Hepatocyte (in vitro differentiated cells): ENCODE measurements at regions not wholly inside any gene's neighbourhood (a gene's known extent, or its start where the extent isn't known, plus 50 kb on each side); places are given as distances from the start of the nearest gene placed in this dataset.

Experiments used
- DNase-seq: peaks from one replicate; pipeline ENCODE4 v3.0.0-alpha.2; 2016; ENCODE audit warnings: low spot score
- H2AFZ ChIP-seq: fragments of 200-600 bp; sonication (generic); 2 replicates; pipeline ENCODE4 v1.6.0; 2016; ENCODE audit warnings: antibody characterized with exemption, mild to moderate bottlenecking
- H3K27ac ChIP-seq: fragments of 200-600 bp; sonication (generic); 2 replicates; pipeline ENCODE4 v1.5.1; 2016; ENCODE audit warnings: mild to moderate bottlenecking
- H3K27me3 ChIP-seq: fragments of 200-600 bp; sonication (generic); 2 replicates; pipeline ENCODE4 v1.6.1; 2016
- H3K36me3 ChIP-seq: fragments of 200-600 bp; sonication (generic); replicated peaks from 2 replicates; pipeline ENCODE4 v1.5.1; 2016; ENCODE audit warnings: low read depth; ENCODE audit not compliant: insufficient read depth
- H3K4me1 ChIP-seq: fragments of 200-600 bp; sonication (generic); 2 replicates; pipeline ENCODE4 v1.5.1; 2016; ENCODE audit warnings: mild to moderate bottlenecking, moderate library complexity; ENCODE audit not compliant: insufficient read depth
- H3K4me2 ChIP-seq: fragments of 200-600 bp; sonication (generic); 2 replicates; pipeline ENCODE4 v1.6.0; 2016
- H3K4me3 ChIP-seq: fragments of 200-600 bp; sonication (generic); 2 replicates; pipeline ENCODE4 v1.5.1; 2016; ENCODE audit warnings: mild to moderate bottlenecking
- H3K79me2 ChIP-seq: fragments of 200-600 bp; sonication (generic); 2 replicates; pipeline ENCODE4 v1.6.0; 2017; ENCODE audit warnings: mild to moderate bottlenecking
- H3K9me2 ChIP-seq: fragments of 200-600 bp; sonication (generic); replicated peaks from 2 replicates; pipeline ENCODE4 v1.6.0; 2017; ENCODE audit warnings: mild to moderate bottlenecking; ENCODE audit not compliant: insufficient read depth
- H3K9me3 ChIP-seq: fragments of 200-600 bp; sonication (generic); 2 replicates; pipeline ENCODE4 v1.5.1; 2016; ENCODE audit warnings: low read depth, mild to moderate bottlenecking
- H4K20me1 ChIP-seq: fragments of 200-600 bp; sonication (generic); 2 replicates; pipeline ENCODE4 v1.6.0; 2016; ENCODE audit warnings: mild to moderate bottlenecking; ENCODE audit not compliant: insufficient read depth, poor library complexity, severe bottlenecking
- CTCF ChIP-seq: fragments of 200-600 bp; sonication (generic); IDR thresholded peaks from 2 replicates; pipeline ENCODE4 v1.5.1; 2016; ENCODE audit warnings: antibody characterized with exemption, mild to moderate bottlenecking; ENCODE audit not compliant: poor library complexity
- EZH2 ChIP-seq: fragments of 200-600 bp; sonication (generic); IDR thresholded peaks from 2 replicates; pipeline ENCODE4 v1.6.1; 2016; ENCODE audit warnings: antibody characterized with exemption, mild to moderate bottlenecking, borderline replicate concordance
- EZH2phosphoT487 ChIP-seq: fragments of 200-600 bp; sonication (generic); IDR thresholded peaks from one replicate; pipeline ENCODE4 v1.6.1; 2018; ENCODE audit warnings: antibody characterized with exemption, mild to moderate bottlenecking, low read depth, moderate library complexity; ENCODE audit not compliant: unreplicated experiment, severe bottlenecking
- WGBS: methylation state at CpG from one replicate; pipeline ENCODE4 v1.1.6; 2016; ENCODE audit warnings: low lambda C conversion rate; ENCODE audit errors: missing lambda C conversion rate; 5-methylcytosine and 5-hydroxymethylcytosine counted together

DNA sequence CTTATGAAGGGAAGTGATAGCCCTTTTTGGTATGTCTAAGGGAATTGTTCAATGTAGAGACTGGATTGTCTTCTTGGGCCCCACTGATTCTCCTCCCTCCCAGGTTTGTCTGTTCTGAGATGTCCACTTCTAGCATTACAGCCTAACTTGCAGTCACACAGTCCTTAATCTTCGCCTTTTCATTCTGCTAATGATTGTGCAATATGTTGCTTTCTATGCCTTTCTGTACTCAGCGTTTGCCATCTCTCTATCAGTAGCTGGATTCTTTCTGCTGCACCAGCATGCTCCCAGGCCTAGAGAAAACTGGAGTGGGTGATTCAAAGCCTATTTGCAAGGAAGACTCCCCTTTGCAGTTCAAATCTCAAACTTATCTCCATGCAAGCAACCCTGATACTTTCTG, 307.5 kb upstream of the DACH1 start:
- H2AFZ ChIP-seq = no peak overlapping the region

DNA sequence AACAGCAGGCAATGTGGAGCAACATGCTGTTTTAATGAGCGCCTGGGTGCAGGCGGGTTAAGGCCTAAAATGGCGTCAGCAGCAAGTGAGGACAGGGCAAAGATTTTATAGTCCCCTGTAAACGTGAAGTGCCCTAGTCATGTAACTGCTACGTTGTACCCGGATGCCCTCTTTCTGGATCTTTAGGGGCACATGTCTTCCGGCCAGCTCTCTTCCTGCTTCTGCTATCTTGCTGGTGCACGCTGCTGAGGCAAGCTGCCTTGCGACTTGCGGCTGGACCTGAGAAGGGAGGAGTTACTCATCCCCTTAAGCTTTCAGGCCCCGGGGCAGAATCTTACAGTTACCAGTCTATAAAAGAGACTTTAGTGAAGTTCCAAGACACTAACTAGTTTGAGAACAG, 303.6 kb upstream of the DACH1 start:
- no peaks in the 10 kb centered on the region for H3K9me3 ChIP-seq
- no peaks in the 10 kb centered on the region for H3K27me3 ChIP-seq
- no peaks in the 10 kb centered on the region for H3K36me3 ChIP-seq
- TF ChIP-seq CTCF = no peak
- no peak for TF ChIP-seq EZH2phosphoT487
- TF ChIP-seq EZH2 = no peak
- WGBS = 94% methylated on average over 11 of the region's 11 CpGs
- H4K20me1 ChIP-seq = no peaks in the 10 kb centered on the region
- no peaks in the 10 kb centered on the region for H3K79me2 ChIP-seq
- no peaks in the 10 kb centered on the region for H3K4me1 ChIP-seq
- no peak for DNase-seq
- no peak overlapping the region for H3K27ac ChIP-seq
- H3K4me3 ChIP-seq = no peak overlapping the region
- H3K4me2 ChIP-seq = no peak overlapping the region
- H2AFZ ChIP-seq = no peak overlapping the region
- H3K9me2 ChIP-seq = no peaks in the 10 kb centered on the region

More for the DNA sequence above, 307.5 kb upstream of the DACH1 start:
- H3K36me3 ChIP-seq = no peaks in the 10 kb centered on the region
- no peak overlapping the region for H3K4me3 ChIP-seq
- no peak overlapping the region for H3K4me2 ChIP-seq
- no peaks in the 10 kb centered on the region for H3K27me3 ChIP-seq
- no peaks in the 10 kb centered on the region for H4K20me1 ChIP-seq
- H3K79me2 ChIP-seq = no peaks in the 10 kb centered on the region
- no peak for TF ChIP-seq EZH2
- TF ChIP-seq EZH2phosphoT487 = no peak
- TF ChIP-seq CTCF = no peak
- H3K27ac ChIP-seq = no peak overlapping the region
- H3K9me3 ChIP-seq = no peaks in the 10 kb centered on the region
- DNase-seq = peak; percentile 7
- 57% methylated on average over 2 of the region's 2 CpGs for WGBS
- no peaks in the 10 kb centered on the region for H3K9me2 ChIP-seq
- H3K4me1 ChIP-seq = no peaks in the 10 kb centered on the region

DNA sequence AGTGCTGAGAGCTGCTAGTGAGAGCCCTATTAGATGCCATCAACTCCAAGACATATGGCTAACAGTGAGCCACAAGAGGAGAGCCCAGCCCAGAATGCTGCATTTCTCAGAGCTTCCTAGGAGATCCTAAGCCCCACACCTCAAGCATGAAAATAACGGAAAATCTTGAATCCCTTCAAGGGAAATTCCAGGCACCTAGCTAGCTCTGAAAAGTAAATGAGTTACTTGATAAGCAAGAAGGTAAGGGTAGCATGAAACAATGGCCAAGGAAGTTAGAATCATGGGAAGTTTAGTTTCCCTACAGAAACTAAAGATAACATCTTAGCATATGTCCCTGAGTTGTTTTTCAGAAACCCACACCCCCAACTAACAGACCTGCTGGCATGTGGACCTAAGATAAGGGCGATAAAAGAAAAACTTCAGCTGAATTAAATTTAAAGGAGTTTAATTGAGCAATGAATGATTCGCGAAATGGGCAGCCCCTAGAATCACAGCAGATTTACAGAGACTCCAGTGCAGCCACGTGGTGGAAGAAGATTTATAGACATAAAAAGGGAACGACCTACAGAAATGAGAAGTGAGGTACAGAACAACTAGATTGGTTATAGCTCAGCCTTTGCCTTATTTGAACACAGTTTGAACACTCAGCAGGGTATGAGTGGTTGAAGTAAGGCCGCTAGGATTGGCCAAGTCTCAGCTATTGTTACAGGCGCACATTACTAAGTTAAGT, 301.3 kb upstream of the DACH1 start:
- 83% methylated on average over 8 of the region's 8 CpGs for whole genome bisulfite sequencing
- no peaks in the 10 kb centered on the region for H3K9me2 ChIP-seq
- no peaks in the 10 kb centered on the region for H3K27me3 ChIP-seq
- no peaks in the 10 kb centered on the region for H3K36me3 ChIP-seq
- no peak for DNase-seq
- H2AFZ ChIP-seq = no peak overlapping the region
- H3K4me2 ChIP-seq = no peak overlapping the region
- no peaks in the 10 kb centered on the region for H4K20me1 ChIP-seq
- no peak overlapping the region for H3K27ac ChIP-seq
- H3K4me1 ChIP-seq = no peaks in the 10 kb centered on the region
- no peaks in the 10 kb centered on the region for H3K79me2 ChIP-seq
- no peak for TF ChIP-seq EZH2phosphoT487
- TF ChIP-seq EZH2 = no peak
- no peak for TF ChIP-seq CTCF
- H3K9me3 ChIP-seq = no peaks in the 10 kb centered on the region
- no peak overlapping the region for H3K4me3 ChIP-seq
